Lung (tissue), 11 donors: ENCODE measurements at regions not wholly inside any gene's neighbourhood (a gene's known extent, or its start where the extent isn't known, plus 50 kb on each side); places are given as distances from the start of the nearest gene placed in this dataset.

Source experiments
- ATAC-seq: fragments of 200-7000 bp; cut with Tn5 transposase; one replicate; pipeline ENCODE4 v1.9.1; 2020; ENCODE audit warnings: moderate number of reproducible peaks; ENCODE audit not compliant: insufficient read depth, low FRiP score
- DNase-seq, 3 donors: peaks; one replicate each; pipeline ENCODE4 v3.0.0-alpha.2; 2013 to 2017
- H3K27ac ChIP-seq, 2 donors: one replicate each; pipeline ENCODE4 v1.5.1; 2013; ENCODE audit warnings: mild to moderate bottlenecking in 2 of 2, moderate library complexity in 2 of 2, control low read depth in 1 of 2, inconsistent platforms in 1 of 2, low read depth in 1 of 2, low read length in 1 of 2
- H3K27me3 ChIP-seq, 3 donors: one replicate each; pipeline ENCODE4 v1.5.1; 2013; ENCODE audit warnings: low read length in 2 of 3; ENCODE audit not compliant: control insufficient read depth in 3 of 3, insufficient read depth in 3 of 3
- H3K36me3 ChIP-seq, 4 donors: one replicate each; pipeline ENCODE4 v1.5.1; 2013; ENCODE audit warnings: low read length in 4 of 4, mild to moderate bottlenecking in 1 of 4, moderate library complexity in 1 of 4; ENCODE audit not compliant: control insufficient read depth in 4 of 4, insufficient read depth in 4 of 4
- H3K4me1 ChIP-seq, 5 donors: one replicate each; pipeline ENCODE4 v1.5.1; 2013; ENCODE audit warnings: low read length in 5 of 5, mild to moderate bottlenecking in 2 of 5, moderate library complexity in 1 of 5; ENCODE audit not compliant: control insufficient read depth in 5 of 5, insufficient read depth in 5 of 5
- H3K4me3 ChIP-seq: one replicate; pipeline ENCODE4 v1.5.1; 2013; ENCODE audit warnings: mild to moderate bottlenecking, control low read depth, moderate library complexity
- H3K9ac ChIP-seq, 2 donors: one replicate each; pipeline ENCODE4 v1.5.1; 2013; ENCODE audit warnings: low read length in 2 of 2, control low read depth in 1 of 2; ENCODE audit not compliant: insufficient read depth in 1 of 2
- H3K9me3 ChIP-seq, 4 donors: one replicate each; pipeline ENCODE4 v1.5.1; 2013; ENCODE audit warnings: low read length in 3 of 4, mild to moderate bottlenecking in 1 of 4, moderate library complexity in 1 of 4; ENCODE audit not compliant: control insufficient read depth in 4 of 4, insufficient read depth in 3 of 4
- CTCF ChIP-seq: IDR thresholded peaks from 2 replicates; pipeline ENCODE4 v1.5.1; 2012; ENCODE audit warnings: mild to moderate bottlenecking; ENCODE audit errors: control extremely low read depth, extremely low read depth
- WGBS, 2 donors: extraction: QIAGEN DNeasy Blood & Tissue Kit; methylation state at CpG; one replicate each; pipeline ENCODE4 v1.1.7; 2013; 5-methylcytosine and 5-hydroxymethylcytosine counted together
- donor health status: control.
- donor health status: control.
- donor health status: Bipolar disorder and iron deficiency.
- donor health status: healthy.
- donor health status: DM: yes; HTN: yes; CAD: no.

GRCh38 chr13:39129213-39129612, 91.0 kb downstream of the NHLRC3 start:
- TF ChIP-seq CTCF, result no peak
- ATAC-seq (no peak), DNase-seq (no peak)
- H3K4me1 ChIP-seq, result no peaks in the 10 kb centered on the region
- H3K9ac ChIP-seq, result no peak overlapping the region
- peaks cover 0 to 2% (median 0%) of the 10 kb centered on the region in 3 donors for H3K27me3 ChIP-seq
- no peak overlapping the region for H3K4me3 ChIP-seq
- WGBS, 2 donors, result 69% methylated on average over 6 of the region's 6 CpGs
- H3K36me3 ChIP-seq, result no peaks in the 10 kb centered on the region
- H3K9me3 ChIP-seq, result no peaks in the 10 kb centered on the region
- H3K27ac ChIP-seq, result no peak overlapping the region

- Histone ChIP-seq H3K4me3 (no peak overlapping the region), H3K4me1 (no peaks in the 10 kb centered on the region), H3K27me3 (no peaks in the 10 kb centered on the region), H3K27ac (no peak overlapping the region), H3K9ac (no peak overlapping the region), H3K36me3 (no peaks in the 10 kb centered on the region), H3K9me3 (no peaks in the 10 kb centered on the region)
- ATAC-seq (no peak), DNase-seq (no peak)
- WGBS, 2 donors, result 86 to 89% methylated on average over 8 of the region's 8 CpGs
- no peak for TF ChIP-seq CTCF
These were observed 92.0 kb downstream of the NHLRC3 start for GRCh38 chr13:39130301-39130700.

GRCh38 chr13:39132286-39133230, 94.3 kb downstream of the NHLRC3 start:
- DNase-seq, result no peak
- no peaks in the 10 kb centered on the region for H3K9me3 ChIP-seq
- H3K4me1 ChIP-seq, result no peaks in the 10 kb centered on the region
- ATAC-seq, result no peak
- no peak overlapping the region for H3K4me3 ChIP-seq
- 79 to 86% methylated on average over 4 of the region's 4 CpGs for WGBS, 2 donors
- no peak overlapping the region for H3K27ac ChIP-seq
- H3K27me3 ChIP-seq, result no peaks in the 10 kb centered on the region
- H3K36me3 ChIP-seq, result no peaks in the 10 kb centered on the region
- H3K9ac ChIP-seq, result no peak overlapping the region
- no peak for TF ChIP-seq CTCF
